Neural cell (in vitro differentiated cells): ENCODE measurements at regions not wholly inside any gene's neighbourhood (a gene's known extent, or its start where the extent isn't known, plus 50 kb on each side); places are given as distances from the start of the nearest gene placed in this dataset.

ENCODE experiments used
- EP300 ChIP-seq: fragments of 450-650 bp; conservative IDR thresholded peaks from 2 replicates; pipeline ENCODE4 v1.6.1; 2014; ENCODE audit warnings: antibody characterized with exemption, mild to moderate bottlenecking, moderate library complexity; ENCODE audit not compliant: poor library complexity, severe bottlenecking
- EZH2 ChIP-seq: fragments of 200-600, 300-800 bp; shearing (Covaris generic), sonication (generic); IDR thresholded peaks from 2 replicates; pipeline ENCODE4 v1.6.1; 2014; ENCODE audit warnings: antibody characterized with exemption, low read length, borderline replicate concordance, mild to moderate bottlenecking; ENCODE audit not compliant: insufficient read depth, poor library complexity, severe bottlenecking
- POLR2AphosphoS5 ChIP-seq: IDR thresholded peaks from 2 replicates; pipeline ENCODE4 v1.6.1; 2012
- RAD21 ChIP-seq: fragments of 450-650 bp; conservative IDR thresholded peaks from 2 replicates; pipeline ENCODE4 v1.6.1; 2014; ENCODE audit warnings: antibody characterized with exemption, mild to moderate bottlenecking, moderate library complexity
- SMC3 ChIP-seq: fragments of 450-650 bp; conservative IDR thresholded peaks from 2 replicates; pipeline ENCODE4 v1.6.1; 2014; ENCODE audit warnings: antibody characterized with exemption, mild to moderate bottlenecking, moderate library complexity; ENCODE audit not compliant: poor library complexity
- TAF1 ChIP-seq: IDR thresholded peaks from 2 replicates; pipeline ENCODE4 v1.6.1; 2012; ENCODE audit warnings: low read depth
- TF ChIP-seq, protein P1 (sequence below): fragments of 450-650 bp; IDR thresholded peaks from 2 replicates; pipeline ENCODE4 v1.5.1; 2014; ENCODE audit warnings: antibody characterized with exemption, mild to moderate bottlenecking, moderate library complexity; ENCODE audit not compliant: poor library complexity, severe bottlenecking
- TF ChIP-seq, protein P2 (sequence below): IDR thresholded peaks from 2 replicates; pipeline ENCODE4 v1.6.1; 2012; ENCODE audit warnings: borderline replicate concordance

DNA sequence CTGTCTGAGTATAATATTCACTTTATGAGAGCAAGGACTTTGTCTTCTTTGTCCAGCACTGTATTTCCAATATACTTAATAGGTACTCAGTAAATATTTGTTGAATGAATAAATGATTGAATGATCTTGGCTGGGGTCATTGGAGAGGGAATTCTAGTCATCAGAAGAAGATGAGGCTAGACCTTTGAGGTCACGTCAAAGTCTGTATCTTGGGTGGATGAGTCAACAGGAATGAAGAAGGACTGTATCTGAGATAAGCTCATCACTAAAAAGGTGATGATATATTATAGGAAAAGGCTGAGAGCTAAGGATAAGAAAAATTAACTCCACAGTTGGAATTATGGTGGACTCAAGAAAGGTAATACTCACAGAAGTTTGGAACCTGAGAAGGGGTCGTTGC is 125.1 kb upstream of the MAGI3 start:
- TF ChIP-seq EP300 (no peak), POLR2AphosphoS5 (no peak), EZH2 (no peak), TAF1 (no peak), RAD21 (no peak), SMC3 (no peak)
- TF ChIP-seq, protein P1, sequence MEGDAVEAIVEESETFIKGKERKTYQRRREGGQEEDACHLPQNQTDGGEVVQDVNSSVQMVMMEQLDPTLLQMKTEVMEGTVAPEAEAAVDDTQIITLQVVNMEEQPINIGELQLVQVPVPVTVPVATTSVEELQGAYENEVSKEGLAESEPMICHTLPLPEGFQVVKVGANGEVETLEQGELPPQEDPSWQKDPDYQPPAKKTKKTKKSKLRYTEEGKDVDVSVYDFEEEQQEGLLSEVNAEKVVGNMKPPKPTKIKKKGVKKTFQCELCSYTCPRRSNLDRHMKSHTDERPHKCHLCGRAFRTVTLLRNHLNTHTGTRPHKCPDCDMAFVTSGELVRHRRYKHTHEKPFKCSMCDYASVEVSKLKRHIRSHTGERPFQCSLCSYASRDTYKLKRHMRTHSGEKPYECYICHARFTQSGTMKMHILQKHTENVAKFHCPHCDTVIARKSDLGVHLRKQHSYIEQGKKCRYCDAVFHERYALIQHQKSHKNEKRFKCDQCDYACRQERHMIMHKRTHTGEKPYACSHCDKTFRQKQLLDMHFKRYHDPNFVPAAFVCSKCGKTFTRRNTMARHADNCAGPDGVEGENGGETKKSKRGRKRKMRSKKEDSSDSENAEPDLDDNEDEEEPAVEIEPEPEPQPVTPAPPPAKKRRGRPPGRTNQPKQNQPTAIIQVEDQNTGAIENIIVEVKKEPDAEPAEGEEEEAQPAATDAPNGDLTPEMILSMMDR, result no peak
- TF ChIP-seq, protein P2, sequence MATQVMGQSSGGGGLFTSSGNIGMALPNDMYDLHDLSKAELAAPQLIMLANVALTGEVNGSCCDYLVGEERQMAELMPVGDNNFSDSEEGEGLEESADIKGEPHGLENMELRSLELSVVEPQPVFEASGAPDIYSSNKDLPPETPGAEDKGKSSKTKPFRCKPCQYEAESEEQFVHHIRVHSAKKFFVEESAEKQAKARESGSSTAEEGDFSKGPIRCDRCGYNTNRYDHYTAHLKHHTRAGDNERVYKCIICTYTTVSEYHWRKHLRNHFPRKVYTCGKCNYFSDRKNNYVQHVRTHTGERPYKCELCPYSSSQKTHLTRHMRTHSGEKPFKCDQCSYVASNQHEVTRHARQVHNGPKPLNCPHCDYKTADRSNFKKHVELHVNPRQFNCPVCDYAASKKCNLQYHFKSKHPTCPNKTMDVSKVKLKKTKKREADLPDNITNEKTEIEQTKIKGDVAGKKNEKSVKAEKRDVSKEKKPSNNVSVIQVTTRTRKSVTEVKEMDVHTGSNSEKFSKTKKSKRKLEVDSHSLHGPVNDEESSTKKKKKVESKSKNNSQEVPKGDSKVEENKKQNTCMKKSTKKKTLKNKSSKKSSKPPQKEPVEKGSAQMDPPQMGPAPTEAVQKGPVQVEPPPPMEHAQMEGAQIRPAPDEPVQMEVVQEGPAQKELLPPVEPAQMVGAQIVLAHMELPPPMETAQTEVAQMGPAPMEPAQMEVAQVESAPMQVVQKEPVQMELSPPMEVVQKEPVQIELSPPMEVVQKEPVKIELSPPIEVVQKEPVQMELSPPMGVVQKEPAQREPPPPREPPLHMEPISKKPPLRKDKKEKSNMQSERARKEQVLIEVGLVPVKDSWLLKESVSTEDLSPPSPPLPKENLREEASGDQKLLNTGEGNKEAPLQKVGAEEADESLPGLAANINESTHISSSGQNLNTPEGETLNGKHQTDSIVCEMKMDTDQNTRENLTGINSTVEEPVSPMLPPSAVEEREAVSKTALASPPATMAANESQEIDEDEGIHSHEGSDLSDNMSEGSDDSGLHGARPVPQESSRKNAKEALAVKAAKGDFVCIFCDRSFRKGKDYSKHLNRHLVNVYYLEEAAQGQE, result no peak
